IPS-NIHi11 (cell line): ENCODE measurements at regions not wholly inside any gene's neighbourhood (a gene's known extent, or its start where the extent isn't known, plus 50 kb on each side); places are given as distances from the start of the nearest gene placed in this dataset.

Source experiments
- DNase-seq: peaks from one replicate; pipeline ENCODE4 v3.0.0; 2012; ENCODE audit warnings: mixed read lengths, low spot score

DNA sequence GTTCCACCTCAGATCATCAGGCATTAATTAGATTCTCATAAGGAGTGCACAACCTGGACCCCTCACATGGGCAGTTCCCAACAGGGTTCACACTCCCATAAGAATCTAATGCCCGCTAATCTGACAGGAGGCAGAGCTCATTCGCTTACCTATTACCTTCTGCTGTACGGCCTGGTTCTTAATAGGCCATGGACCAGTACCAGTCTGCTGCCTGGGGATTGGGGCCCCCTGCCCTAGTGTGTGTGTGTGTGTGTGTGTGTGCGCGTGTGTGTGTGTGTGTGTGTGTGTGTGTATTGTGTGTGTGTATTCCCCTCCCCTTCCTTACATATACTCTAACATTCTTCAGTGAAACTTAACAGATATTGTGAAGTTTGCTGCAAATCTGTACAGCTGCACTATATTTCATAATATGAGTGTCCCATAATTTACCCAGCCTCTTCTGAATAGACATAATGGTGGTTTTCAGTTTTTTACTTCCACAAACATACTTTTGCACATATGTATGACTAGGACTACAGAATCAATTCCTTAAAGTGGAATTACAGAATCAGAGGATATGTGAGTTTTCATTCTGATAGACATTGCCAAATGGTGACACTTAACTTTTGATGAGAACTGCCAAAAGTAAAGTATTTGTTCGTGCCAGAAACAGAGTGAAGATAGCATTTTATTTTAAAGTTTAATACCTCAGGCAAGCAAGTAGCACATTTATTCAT, 205.2 kb upstream of the EEA1 start:
- no peak for DNase-seq

DNA sequence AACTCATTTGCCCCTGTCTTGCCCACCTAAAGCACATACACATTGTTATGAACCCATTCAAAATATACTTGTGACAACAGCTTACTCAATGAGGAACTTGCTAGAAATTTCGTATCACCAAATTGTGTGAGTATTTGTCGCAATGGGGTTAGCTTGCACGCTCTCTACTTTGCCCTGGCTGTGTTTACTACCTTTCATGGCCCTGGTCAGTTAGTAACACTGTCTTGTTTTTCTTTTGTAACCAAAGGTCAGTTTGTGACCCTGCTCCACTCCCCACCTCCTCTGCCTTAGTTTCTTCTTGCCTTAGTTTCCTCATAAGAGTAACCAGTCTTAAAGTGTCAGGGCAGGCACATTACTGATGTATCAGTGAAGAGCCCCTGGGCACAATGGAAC, 205.8 kb upstream of the EEA1 start:
- no peak for DNase-seq

DNA sequence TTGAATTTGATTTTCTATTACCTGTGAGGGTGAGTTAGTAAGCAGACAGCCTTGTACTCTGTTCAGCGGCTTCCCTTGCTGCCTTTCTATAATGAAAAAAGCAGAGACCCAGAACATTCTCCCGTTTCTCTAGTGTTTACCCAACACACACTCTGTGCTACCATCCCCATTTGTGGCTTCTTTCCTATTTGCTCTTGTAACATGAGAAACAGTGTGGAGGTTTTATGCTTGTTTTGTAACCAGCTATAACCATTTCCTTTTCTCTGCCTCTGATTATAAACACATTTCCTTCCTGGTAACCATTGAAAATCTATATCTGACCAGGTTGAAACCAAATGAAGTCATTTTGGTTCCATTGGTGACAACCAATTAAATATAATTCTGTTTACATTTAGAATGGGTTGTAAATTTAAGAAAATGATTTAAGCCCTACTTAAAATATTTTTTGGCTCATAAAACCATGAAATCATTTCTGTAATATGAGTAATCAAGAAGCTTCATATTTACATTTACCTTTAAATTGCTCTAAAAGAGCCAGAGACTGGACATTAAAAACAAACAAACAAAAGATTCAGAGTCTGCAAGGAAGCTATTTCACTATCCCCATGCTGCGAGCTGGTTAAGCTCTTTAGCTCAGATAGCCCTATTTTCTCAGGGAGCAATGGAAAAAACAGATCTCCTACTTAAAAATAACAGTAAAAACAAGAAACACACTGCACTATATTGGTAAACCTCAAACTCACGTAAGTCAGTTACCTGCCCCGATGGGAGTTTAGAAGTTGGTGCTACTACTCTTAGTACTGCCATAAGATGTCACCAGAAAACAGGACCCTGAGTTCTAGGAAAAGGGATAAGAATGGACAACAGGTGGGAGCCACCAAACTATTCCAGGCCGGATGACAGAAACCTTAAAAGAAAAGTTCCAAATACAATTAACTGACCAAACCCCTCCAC, 206.5 kb upstream of the EEA1 start:
- DNase-seq: no peak

DNA sequence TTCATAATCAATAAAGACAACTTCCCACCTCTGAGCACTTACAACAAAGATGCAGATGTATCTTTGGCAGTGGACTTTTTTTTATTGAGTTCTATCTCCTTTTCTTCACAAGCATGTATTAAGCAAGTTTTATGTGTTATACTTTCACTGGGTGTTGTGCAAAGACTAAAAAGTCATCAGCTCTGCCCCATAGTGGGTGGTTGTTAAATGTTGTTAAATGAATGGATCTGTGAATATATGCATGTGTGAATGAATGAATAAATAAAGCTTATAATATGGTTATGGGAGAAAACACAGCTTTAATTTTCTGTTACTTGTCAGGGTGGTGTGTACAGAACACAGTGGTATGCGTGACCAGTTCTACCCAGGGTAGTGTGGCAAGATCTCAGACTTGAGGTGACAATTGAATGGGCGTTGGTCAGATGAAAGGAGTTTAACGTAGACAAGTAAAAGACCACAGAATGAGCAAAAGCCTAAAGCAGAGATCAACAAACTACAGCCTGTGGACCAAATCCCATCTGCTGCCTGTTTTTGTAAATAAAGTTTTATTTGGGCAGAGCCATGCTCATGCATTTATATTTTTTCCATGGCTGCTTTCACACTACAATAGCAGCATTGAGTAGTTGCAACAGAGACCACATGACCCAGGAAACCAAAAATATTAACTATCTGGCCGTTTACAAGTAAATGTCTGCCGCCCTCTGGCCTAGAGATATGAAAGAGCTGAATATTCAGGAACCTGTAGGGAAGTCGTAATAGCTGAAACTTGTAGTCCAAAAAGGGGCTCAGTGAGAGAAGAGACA, 207.4 kb upstream of the EEA1 start:
- DNase-seq: no peak

DNA sequence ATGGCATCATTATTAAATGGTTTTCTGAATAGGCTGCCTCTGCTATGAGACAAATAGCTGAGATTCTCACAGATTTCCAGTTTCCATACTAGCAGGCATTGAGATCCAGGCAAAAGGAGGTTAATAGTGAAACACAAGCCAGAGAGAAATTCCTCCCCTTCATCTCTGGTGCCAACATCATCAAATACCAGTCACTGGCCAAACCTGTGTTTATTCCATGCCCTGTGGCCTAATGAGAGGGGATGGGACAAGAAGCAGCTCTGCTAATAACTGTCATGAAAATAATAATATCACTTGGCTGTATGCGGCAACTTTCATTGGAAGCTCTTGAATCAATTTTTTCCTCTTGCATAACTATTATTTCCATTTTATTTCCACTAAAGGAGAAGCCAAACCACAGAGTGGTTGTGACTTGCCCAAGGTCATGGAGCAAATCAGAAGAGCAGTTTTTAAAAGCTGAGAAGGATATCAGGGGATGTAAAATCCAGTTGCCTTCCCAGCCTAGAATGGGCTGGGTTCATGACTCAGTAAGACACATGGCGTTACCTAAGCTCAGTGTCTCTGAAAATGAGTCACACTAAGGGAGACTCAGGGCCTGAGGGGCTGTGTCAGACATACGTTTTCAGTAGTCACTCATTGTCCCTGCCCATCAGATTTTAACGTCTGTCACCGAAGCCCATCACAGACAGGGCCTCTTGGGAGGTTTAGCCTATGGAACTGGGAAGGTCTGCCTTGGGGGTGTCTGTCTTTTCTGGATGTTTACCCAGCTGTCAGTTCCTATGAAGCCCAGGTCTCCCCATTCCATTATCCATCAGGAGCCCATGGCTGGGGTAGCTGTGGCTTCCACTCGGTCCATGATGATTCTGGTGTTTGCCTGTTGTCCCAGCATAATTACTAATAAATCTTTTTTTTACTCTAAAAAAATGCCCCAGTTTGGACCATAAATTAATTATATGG, 208.8 kb upstream of the EEA1 start:
- DNase-seq: no peak

DNA sequence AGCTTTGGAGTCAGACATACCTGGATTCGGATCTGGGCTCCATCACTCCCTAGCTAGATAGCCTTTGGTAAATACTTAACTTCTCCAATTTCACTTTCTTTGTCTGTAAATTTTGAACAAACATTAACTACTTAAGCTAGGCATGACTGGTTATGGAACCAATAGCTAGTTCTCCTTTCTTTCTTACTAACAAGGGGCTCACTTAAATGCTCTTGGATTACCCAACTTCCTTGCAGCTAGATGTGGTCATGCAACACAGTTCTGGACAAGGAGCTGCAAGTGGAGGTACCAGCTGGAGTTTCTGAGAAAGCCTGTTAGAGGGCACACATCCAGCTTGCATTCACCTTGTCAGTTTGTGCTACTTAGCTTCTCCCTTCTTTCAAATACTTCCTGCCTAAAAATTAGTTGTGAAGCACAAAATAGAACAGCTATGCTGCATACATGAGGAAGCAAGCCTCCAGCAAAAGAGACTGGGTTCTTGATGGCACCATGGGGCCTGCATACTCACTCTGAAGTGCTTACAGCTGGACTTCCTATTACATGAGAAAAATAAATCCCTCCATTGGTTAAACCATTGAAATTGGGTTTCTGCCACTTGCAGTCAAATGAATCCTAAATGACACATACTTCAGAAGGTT, 210.1 kb upstream of the EEA1 start:
- no peak for DNase-seq

DNA sequence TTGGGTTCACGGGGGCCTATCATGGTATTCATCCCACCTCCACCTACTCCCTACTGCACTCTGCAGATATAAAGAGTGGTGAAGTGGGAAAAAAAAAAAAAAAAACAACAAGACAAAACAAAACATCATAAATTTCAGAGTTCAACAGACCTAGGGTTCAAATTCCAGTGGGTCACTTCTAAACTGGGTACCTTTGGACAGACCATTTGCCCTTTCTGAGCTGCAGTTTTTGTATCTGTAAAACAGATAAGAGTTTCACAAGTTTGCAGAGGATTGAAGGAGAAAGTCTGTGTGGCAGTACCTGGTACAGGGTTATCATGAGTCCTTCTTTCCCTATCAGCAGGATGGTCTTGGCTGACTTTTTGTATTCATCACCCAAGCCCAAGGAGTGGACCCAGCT, 211.2 kb upstream of the EEA1 start:
- DNase-seq: no peak

DNA sequence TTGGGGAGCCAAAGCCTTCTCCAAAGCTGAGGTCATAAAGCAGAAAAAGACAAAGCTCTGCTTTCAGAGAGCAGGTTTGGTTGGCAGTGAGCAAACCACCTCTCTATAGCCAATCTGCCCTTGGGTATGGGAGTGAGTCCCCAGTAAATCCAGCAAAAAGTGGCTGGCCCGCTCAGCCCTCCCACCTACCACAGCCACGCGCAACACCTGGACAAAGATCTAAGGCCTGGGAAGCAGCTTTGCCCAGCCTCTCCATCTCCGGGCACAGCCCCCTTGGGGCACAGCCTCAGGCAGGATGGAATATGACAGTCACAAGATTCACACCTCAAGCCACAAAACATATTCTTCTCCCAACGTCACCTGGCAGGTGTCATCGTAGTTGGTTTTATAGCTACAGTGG, 211.7 kb upstream of the EEA1 start:
- DNase-seq: no peak

DNA sequence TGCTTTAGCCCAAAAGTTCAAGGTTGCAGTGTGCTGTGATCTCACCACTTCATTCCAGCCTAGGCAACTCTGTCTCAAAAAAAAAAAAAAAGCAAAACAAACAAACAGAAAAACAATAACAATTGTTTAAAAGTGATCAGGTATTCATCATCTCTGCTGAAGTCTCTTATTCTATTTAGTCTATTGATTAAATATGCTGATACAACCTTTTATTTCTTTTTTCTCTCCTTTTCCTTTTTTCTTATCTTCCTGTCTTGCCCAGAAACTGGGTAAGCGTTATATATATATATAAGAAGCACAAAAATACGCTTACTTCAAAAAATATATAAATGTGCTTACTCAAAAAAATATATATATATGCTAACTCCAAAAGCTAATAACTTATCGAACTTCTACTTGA, 213.8 kb upstream of the EEA1 start:
- DNase-seq: no peak

DNA sequence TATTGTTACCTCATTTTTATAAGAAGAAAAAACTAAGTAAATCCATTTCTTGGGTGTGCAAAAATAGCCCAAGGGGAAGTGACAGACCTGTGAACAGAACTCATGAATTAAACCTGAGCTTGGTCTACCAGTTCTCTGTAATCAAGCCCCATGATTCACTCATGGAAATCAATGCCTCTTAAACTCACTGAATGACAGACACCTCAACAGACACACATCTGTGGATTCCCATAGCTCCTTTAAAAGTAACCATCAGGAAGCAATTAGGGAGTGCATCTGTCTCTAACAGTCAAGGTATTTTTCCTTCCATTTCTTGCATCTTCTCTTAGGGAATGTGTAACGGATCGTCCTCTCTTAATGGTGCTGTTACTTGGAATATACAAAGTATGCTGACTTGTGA, 215.0 kb upstream of the EEA1 start:
- no peak for DNase-seq

DNA sequence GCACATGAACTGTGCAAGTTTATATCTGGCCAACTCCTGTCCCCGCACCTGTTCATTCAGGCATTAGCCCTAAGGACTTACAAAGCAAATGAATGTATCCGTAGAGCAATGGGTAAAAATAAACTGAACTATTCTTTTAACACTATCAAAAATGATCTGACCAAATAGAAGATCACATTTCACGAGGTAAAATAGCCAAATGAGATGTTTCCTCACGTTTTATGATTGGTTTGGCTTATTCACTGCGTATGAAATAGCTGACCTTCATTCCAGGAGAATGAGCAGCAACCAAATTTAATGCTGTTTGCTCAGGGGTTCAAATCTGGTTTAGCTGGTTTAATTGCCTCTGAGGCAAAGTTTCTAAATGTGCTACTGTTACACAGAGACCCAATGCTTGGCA, 216.0 kb upstream of the EEA1 start:
- no peak for DNase-seq

DNA sequence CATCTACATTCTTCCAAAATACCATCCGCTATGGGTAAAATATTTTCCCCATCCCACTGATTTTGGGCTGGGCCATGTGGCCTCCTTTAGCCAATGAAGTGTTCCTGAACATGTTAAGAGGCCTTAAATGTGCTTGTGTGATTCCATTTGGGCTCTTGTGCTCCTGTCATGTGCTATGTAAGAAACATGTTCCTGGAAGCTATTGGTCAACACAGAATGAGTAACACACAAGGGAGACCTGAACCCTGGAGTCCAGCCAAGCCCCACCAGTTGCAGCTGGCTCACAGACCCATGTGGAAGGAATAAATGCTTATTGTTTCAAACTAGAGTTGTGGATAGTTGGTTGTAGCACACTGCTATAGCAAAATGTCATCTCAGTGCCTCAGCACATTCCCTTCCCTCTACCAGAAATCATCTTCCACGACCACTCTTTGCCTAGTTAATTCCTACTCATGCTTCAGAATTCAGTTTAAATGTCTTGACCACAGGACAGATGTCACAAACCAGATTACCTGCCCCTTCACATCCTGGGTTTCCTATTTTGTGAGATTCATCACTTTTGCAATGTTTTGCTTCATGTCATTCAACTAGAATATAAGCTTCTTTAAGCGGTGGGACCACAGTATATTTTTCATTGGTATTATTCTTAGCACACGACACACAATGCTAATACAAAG, 217.3 kb upstream of the EEA1 start:
- no peak for DNase-seq

DNA sequence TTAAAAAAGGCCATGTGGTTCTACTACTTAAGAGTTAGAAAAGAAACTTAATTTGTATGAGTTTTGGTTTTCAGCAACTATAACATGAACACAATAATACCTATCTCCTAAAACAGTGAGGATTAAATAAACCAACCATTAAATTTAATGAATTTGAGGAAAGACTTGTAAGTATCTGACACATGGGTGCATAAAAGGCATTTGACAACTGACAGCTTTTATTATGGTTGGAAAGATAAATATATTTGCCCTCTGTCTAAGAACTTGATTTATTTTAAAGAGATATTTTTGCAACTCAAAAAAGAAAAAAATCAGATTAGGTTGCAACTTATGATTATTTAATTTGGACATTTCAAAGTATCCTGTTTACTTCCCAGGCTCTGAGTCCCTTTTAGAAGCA, 217.9 kb upstream of the EEA1 start:
- no peak for DNase-seq

DNA sequence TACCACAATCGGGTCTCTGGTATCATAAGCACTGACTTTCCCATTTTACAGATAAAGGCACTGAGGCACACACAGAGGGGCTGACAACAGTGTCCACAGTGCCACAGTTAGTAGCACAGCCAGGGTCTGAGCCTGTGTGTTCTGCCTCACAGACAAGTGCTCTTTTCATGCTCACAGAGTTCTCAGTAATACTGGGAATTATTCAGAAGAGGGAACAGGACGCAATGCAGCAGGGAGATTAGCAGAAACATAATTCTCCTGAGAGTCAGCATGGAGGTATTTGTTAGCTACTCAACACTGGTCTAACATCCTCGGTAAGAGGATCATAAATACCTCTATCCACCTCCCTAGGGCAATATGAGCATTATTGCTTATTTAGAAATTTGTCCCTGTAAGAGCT, 219.3 kb upstream of the EEA1 start:
- DNase-seq: no peak

DNA sequence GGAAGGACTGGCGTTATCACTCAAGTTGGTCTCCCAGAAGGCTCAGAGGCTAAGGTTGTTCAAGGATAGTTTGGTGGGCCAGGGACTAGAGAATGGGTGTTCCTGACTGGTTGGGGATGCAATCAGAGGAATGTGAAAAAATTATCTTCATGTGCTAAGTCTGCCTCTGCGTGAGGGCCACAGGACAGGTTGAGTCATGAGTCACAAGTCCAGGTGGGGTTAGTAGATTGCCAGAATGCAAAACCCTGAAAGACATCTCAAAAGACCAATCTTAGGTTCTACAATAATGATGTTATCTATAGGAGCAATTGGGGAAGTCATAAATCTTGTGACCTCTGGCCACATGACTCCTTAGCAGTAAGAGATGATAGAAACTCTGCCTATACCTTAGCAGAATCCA, 220.1 kb upstream of the EEA1 start:
- no peak for DNase-seq

DNA sequence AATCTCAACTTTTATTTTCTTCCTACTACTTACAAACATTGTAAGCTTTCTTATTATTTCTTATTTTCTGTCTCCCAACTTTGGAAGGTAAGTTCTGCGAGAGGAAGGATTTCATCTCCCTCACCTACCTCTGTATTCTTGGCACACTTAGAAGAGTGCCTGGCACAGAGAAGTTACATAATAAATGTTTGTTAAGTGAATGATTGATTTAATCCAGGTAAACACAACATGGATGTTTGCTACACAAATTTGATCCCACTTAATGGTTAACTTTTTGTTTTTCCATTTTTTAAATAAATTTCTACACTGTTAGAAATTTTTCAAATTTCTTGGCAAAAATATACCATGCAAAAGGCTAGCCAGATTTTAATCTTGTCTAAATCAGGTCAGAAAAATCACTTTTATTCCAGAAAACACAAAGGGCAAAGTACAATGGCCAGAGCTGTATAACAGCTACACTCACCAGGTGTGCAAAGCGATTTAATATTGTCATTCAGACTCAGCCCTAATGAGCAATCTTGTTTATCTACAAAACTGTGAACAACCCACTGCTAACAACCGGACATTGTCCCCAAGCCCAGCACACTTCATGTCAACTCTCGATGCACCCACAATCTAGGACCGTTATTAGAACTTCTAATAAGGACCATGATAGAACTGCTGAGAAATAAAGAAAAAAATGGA, 222.1 kb upstream of the EEA1 start:
- DNase-seq: no peak

DNA sequence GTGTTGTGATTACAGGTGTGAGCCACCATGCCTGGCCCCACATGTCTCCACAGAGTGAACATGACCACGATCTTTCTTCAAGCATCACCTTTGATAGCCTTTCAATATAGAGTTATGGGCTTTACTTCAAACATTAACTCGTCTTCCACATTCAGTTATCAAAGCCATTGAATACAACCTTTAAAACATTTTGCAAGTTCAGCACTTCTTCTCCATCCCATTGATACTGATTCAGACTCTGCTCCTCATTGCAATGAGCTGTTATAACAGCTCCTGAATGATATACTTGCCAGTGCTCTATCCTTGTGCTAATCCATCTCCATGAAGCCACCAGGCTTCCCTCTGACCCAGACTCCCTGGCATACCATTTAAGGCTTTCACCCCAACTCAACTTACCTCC, 223.5 kb upstream of the EEA1 start:
- no peak for DNase-seq

DNA sequence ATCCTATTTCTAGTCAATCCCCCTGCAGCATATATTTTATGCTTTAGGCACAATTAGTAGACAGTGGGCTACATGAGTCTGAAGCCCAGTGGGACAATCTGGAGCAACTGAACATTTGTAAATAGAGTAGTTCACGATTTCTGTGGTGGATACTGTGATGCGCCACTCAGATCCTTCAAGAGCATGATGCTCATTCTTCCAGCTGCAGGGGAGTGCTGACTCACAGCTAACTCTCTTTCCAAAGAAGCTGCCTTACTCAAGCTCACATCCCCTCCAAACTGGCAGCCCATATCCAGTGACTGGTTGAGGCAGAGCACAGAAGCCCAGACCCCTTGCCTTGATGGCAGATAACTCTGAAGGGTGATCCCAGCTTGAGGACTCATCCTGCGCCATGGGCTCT, 224.2 kb upstream of the EEA1 start:
- no peak for DNase-seq

DNA sequence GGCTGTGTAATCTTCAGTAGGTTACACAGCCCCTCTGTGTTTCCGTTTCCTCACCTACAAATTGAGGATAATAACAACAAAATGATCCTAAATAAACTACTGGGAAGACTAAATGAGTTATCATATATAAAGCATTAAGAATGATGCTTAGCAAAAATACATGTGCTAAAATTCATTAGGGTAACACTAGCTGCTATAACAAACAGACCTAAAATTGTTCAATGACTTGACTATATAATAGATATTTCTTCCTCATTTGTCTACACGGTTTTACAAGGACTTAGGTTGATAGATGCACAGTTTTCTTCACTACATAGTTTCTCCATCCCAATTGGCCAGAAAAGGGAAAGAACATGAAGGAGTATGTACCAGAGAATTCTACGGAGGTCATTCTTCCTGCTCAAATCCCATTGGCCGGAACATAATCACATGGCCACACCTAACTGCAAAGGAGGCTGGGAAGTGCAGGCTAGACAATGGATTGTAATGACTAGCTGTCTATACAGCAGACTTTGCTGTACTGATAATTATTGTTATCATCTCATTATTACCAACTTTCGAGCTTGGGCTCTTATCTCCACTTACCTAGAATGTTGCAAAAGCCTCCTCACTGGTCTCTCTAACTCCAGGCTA, 223.5 kb upstream of the NUDT4 start:
- DNase-seq: no peak
